OCI-LY1 (cell line): ENCODE measurements at regions not wholly inside any gene's neighbourhood (a gene's known extent, or its start where the extent isn't known, plus 50 kb on each side); places are given as distances from the start of the nearest gene placed in this dataset.

Source experiments
- EZH2 ChIP-seq: fragments of 200-600 bp; sonication (generic), shearing (Covaris generic); IDR thresholded peaks from 2 replicates; pipeline ENCODE4 v1.8.0; 2017; ENCODE audit warnings: borderline replicate concordance, mixed run types, mild to moderate bottlenecking, antibody characterized with exemption, low read length, moderate library complexity, mixed read lengths
- TF ChIP-seq, protein P1 (sequence below): fragments of 200-600 bp; sonication (generic), shearing (Covaris generic); IDR thresholded peaks from 2 replicates; pipeline ENCODE4 v1.5.1; 2017; ENCODE audit warnings: mild to moderate bottlenecking, antibody characterized with exemption, low read length, moderate library complexity, mixed read lengths

DNA sequence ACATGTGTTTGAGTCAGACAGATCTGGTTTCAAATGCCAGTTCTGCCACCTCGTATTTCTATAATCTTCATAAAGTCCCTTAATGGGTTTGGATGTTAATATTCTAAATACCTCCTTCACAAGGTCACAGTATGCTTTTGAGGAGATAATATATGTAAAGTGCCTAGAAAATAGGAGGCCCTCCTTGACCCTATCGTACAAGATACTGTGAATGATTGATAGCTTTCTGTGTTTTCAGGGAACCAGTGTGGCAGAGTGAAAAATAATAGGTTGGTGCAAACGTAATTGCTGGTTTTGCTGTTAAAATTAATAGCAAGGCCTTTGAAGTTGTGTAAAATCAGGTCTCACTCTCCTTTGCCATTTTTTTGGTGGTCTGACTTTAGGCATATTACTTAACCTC, 77.5 kb upstream of the SCEL start:
- TF ChIP-seq, protein P1, sequence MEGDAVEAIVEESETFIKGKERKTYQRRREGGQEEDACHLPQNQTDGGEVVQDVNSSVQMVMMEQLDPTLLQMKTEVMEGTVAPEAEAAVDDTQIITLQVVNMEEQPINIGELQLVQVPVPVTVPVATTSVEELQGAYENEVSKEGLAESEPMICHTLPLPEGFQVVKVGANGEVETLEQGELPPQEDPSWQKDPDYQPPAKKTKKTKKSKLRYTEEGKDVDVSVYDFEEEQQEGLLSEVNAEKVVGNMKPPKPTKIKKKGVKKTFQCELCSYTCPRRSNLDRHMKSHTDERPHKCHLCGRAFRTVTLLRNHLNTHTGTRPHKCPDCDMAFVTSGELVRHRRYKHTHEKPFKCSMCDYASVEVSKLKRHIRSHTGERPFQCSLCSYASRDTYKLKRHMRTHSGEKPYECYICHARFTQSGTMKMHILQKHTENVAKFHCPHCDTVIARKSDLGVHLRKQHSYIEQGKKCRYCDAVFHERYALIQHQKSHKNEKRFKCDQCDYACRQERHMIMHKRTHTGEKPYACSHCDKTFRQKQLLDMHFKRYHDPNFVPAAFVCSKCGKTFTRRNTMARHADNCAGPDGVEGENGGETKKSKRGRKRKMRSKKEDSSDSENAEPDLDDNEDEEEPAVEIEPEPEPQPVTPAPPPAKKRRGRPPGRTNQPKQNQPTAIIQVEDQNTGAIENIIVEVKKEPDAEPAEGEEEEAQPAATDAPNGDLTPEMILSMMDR = no peak
- TF ChIP-seq EZH2 = no peak
